Hepatocyte (in vitro differentiated cells): ENCODE measurements at regions not wholly inside any gene's neighbourhood (a gene's known extent, or its start where the extent isn't known, plus 50 kb on each side); places are given as distances from the start of the nearest gene placed in this dataset.

ENCODE experiments used
- CTCF ChIP-seq: fragments of 200-600 bp; sonication (generic); IDR thresholded peaks from 2 replicates; pipeline ENCODE4 v1.5.1; 2016; ENCODE audit warnings: antibody characterized with exemption, mild to moderate bottlenecking; ENCODE audit not compliant: poor library complexity
- EZH2 ChIP-seq: fragments of 200-600 bp; sonication (generic); IDR thresholded peaks from 2 replicates; pipeline ENCODE4 v1.6.1; 2016; ENCODE audit warnings: antibody characterized with exemption, mild to moderate bottlenecking, borderline replicate concordance
- EZH2phosphoT487 ChIP-seq: fragments of 200-600 bp; sonication (generic); IDR thresholded peaks from one replicate; pipeline ENCODE4 v1.6.1; 2018; ENCODE audit warnings: antibody characterized with exemption, mild to moderate bottlenecking, low read depth, moderate library complexity; ENCODE audit not compliant: unreplicated experiment, severe bottlenecking

DNA sequence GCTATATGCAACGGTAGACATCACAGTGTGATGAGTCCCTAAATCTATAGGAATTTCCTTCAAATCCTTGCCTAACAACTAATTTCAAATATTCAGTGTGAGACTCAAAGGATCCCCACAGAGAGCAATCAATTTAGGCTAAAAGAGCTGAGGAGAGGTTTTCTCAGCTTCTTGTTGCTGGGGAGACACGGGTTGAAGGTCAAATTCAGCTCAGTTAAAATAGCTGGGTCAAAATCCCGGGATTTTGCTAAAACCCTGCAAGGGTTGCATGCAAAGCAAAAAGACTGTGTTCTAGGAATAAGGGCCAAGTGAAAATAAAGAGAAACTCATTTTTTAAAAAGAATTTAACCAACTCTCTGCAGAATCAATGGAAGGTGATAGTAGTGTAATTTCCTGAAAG, 1073.4 kb downstream of the NLGN4X start:
- TF ChIP-seq CTCF (no peak), EZH2phosphoT487 (no peak), EZH2 (no peak)
